HG03575 (cell line): ENCODE measurements at regions not wholly inside any gene's neighbourhood (a gene's known extent, or its start where the extent isn't known, plus 50 kb on each side); places are given as distances from the start of the nearest gene placed in this dataset.

Experiments used
- ATAC-seq: cut with Tn5 transposase; IDR thresholded peaks from one replicate; pipeline ENCODE4 v1.9.1; 2021; ENCODE audit not compliant: unreplicated experiment, insufficient number of reproducible peaks, low FRiP score; ENCODE audit errors: extremely low read depth

GRCh38 chr13:61086087-61086486, 329.6 kb downstream of the PCDH20 start:
- ATAC-seq = no peak

GRCh38 chr13:61084988-61085387, 330.7 kb downstream of the PCDH20 start:
- ATAC-seq = no peak

- ATAC-seq = no peak
Measured at GRCh38 chr13:61078976-61079770, 336.5 kb downstream of the PCDH20 start.

GRCh38 chr13:61052175-61052574, 363.5 kb downstream of the PCDH20 start:
- no peak for ATAC-seq

GRCh38 chr13:61045251-61045650, 370.4 kb downstream of the PCDH20 start:
- ATAC-seq = no peak

- ATAC-seq = no peak
Measured at GRCh38 chr13:61040181-61040580, 375.5 kb downstream of the PCDH20 start.

GRCh38 chr13:61039302-61039701, 376.3 kb downstream of the PCDH20 start:
- ATAC-seq = no peak

GRCh38 chr13:61036715-61037114, 378.9 kb downstream of the PCDH20 start:
- ATAC-seq = no peak

GRCh38 chr13:61030445-61030844, 385.2 kb downstream of the PCDH20 start:
- no peak for ATAC-seq

GRCh38 chr13:61029064-61029463, 386.6 kb downstream of the PCDH20 start:
- ATAC-seq = no peak

GRCh38 chr13:61024046-61024445, 391.6 kb downstream of the PCDH20 start:
- no peak for ATAC-seq

- no peak for ATAC-seq
Measured at GRCh38 chr13:61021838-61022237, 393.8 kb downstream of the PCDH20 start.

GRCh38 chr13:61013796-61014195, 401.9 kb downstream of the PCDH20 start:
- ATAC-seq = no peak

- ATAC-seq = no peak
Measured at GRCh38 chr13:61010358-61010757, 405.3 kb downstream of the PCDH20 start.

GRCh38 chr13:61002686-61003085, 413.0 kb downstream of the PCDH20 start:
- no peak for ATAC-seq

- ATAC-seq = no peak
Measured at GRCh38 chr13:60990032-60990733, 425.5 kb downstream of the PCDH20 start.

- ATAC-seq = no peak
Measured at GRCh38 chr13:60986301-60986700, 429.3 kb downstream of the PCDH20 start.

GRCh38 chr13:60981407-60981806, 434.2 kb downstream of the PCDH20 start:
- ATAC-seq = no peak

- no peak for ATAC-seq
Measured at GRCh38 chr13:60976367-60976766, 439.3 kb downstream of the PCDH20 start.

- ATAC-seq = no peak
Measured at GRCh38 chr13:60974296-60974695, 441.4 kb downstream of the PCDH20 start.
